ENCODE measurements at regions not wholly inside any gene's neighbourhood (a gene's known extent, or its start where the extent isn't known, plus 50 kb on each side); places are given as distances from the start of the nearest gene placed in this dataset.

- no peak overlapping the region for H3K4me3 ChIP-seq (ENCODE audit: low read depth, low read length)
- H3K4me1 Mint-ChIP-seq (ENCODE audit: low read depth, unreplicated experiment) = no peaks in the 10 kb centered on the region
- TF ChIP-seq CTCF (IDR thresholded peaks at IDR 0.05; ENCODE audit: insufficient read depth in 1 of 2, low read depth in 1 of 2, low read length in 1 of 2, severe bottlenecking in 1 of 2, unreplicated experiment in 1 of 2) = no peak
- no peaks in the 10 kb centered on the region for H3K9me3 ChIP-seq
- H3K4me3 Mint-ChIP-seq (ENCODE audit: unreplicated experiment) = no peak overlapping the region
- no peaks in the 10 kb centered on the region for H3K27me3 ChIP-seq (replicated peaks; ENCODE audit: control insufficient read depth, insufficient read depth, low read length)
- H3K27me3 Mint-ChIP-seq (ENCODE audit: insufficient read depth, unreplicated experiment) = no peaks in the 10 kb centered on the region
- POLR2A ChIA-PET = no interaction called here
- no peaks in the 10 kb centered on the region for H3K9me3 Mint-ChIP-seq (ENCODE audit: unreplicated experiment)
- no peak for DNase-seq
- CTCF ChIA-PET = no interaction called here
- BruUV-seq (replicated peaks) = no TSS peak
- intact Hi-C loops (cut with micrococcal nuclease; ENCODE audit: unreplicated experiment) = no loop called here
- H3K36me3 ChIP-seq (ENCODE audit: control insufficient read depth, insufficient read depth, low read length) = no peaks in the 10 kb centered on the region
- H3K27ac Mint-ChIP-seq (ENCODE audit: unreplicated experiment) = no peak overlapping the region
- H3K4me1 ChIP-seq = no peaks in the 10 kb centered on the region; the same call in 1 of the 2 replicates
- H3K36me3 Mint-ChIP-seq (ENCODE audit: insufficient read depth, unreplicated experiment) = no peaks in the 10 kb centered on the region
These were observed 144.4 kb downstream of the SEC23A start for GRCh38 chr14:38958589-38958988.

GRCh38 chr14:38951451-38951850, 151.6 kb downstream of the SEC23A start:
- CTCF ChIA-PET = no interaction called here
- intact Hi-C loops (cut with micrococcal nuclease; ENCODE audit: unreplicated experiment) = no loop called here
- BruUV-seq (replicated peaks) = no TSS peak

GRCh38 chr14:38950676-38951075, 152.4 kb downstream of the SEC23A start:
- CTCF ChIA-PET = no interaction called here
- Mint-ChIP-seq H3K27me3 (ENCODE audit: insufficient read depth, unreplicated experiment) (no peaks in the 10 kb centered on the region), H3K4me3 (ENCODE audit: unreplicated experiment) (no peak overlapping the region), H3K36me3 (ENCODE audit: insufficient read depth, unreplicated experiment) (no peaks in the 10 kb centered on the region), H3K27ac (ENCODE audit: unreplicated experiment) (no peak overlapping the region), H3K9me3 (ENCODE audit: unreplicated experiment) (no peaks in the 10 kb centered on the region), H3K4me1 (ENCODE audit: low read depth, unreplicated experiment) (no peaks in the 10 kb centered on the region)
- no peaks in the 10 kb centered on the region for H3K4me1 ChIP-seq
- no peaks in the 10 kb centered on the region for H3K36me3 ChIP-seq (ENCODE audit: control insufficient read depth, insufficient read depth, low read length)
- POLR2A ChIA-PET = no interaction called here
- TF ChIP-seq CTCF (IDR thresholded peaks at IDR 0.05; ENCODE audit: insufficient read depth in 1 of 2, low read depth in 1 of 2, low read length in 1 of 2, severe bottlenecking in 1 of 2, unreplicated experiment in 1 of 2) = no peak
- H3K9me3 ChIP-seq = no peaks in the 10 kb centered on the region
- no peaks in the 10 kb centered on the region for H3K27me3 ChIP-seq (replicated peaks; ENCODE audit: control insufficient read depth, insufficient read depth, low read length)
- no peak overlapping the region for H3K4me3 ChIP-seq (ENCODE audit: low read depth, low read length)
- DNase-seq = no peak
- no TSS peak for BruUV-seq (replicated peaks)
- intact Hi-C loops (cut with micrococcal nuclease; ENCODE audit: unreplicated experiment) = no loop called here

More at GRCh38 chr14:38951451-38951850, 151.6 kb downstream of the SEC23A start:
- H3K4me3 ChIP-seq (ENCODE audit: low read depth, low read length) = no peak overlapping the region
- H3K9me3 Mint-ChIP-seq (ENCODE audit: unreplicated experiment) = no peaks in the 10 kb centered on the region
- no peaks in the 10 kb centered on the region for H3K4me1 ChIP-seq
- POLR2A ChIA-PET = no interaction called here
- no peaks in the 10 kb centered on the region for H3K27me3 ChIP-seq (replicated peaks; ENCODE audit: control insufficient read depth, insufficient read depth, low read length)
- H3K4me1 Mint-ChIP-seq (ENCODE audit: low read depth, unreplicated experiment) = no peaks in the 10 kb centered on the region
- H3K9me3 ChIP-seq = no peaks in the 10 kb centered on the region
- no peak for DNase-seq
- H3K36me3 Mint-ChIP-seq (ENCODE audit: insufficient read depth, unreplicated experiment) = no peaks in the 10 kb centered on the region
- H3K36me3 ChIP-seq (ENCODE audit: control insufficient read depth, insufficient read depth, low read length) = no peaks in the 10 kb centered on the region
- H3K27ac Mint-ChIP-seq (ENCODE audit: unreplicated experiment) = no peak overlapping the region
- H3K4me3 Mint-ChIP-seq (ENCODE audit: unreplicated experiment) = no peak overlapping the region
- no peaks in the 10 kb centered on the region for H3K27me3 Mint-ChIP-seq (ENCODE audit: insufficient read depth, unreplicated experiment)
- TF ChIP-seq CTCF (IDR thresholded peaks at IDR 0.05; ENCODE audit: insufficient read depth in 1 of 2, low read depth in 1 of 2, low read length in 1 of 2, severe bottlenecking in 1 of 2, unreplicated experiment in 1 of 2) = no peak

All from Caco-2 (cell line).